WTC11 (cell line): ENCODE measurements at regions not wholly inside any gene's neighbourhood (a gene's known extent, or its start where the extent isn't known, plus 50 kb on each side); places are given as distances from the start of the nearest gene placed in this dataset.
"Not testable (repeated sequence)": the region's sequence is repeated elsewhere in the genome, so short reads cannot be mapped to it uniquely, and the experiment has no call there.

Experiments
- ATAC-seq: fragments of 200-7000 bp; cut with Tn5 transposase; 2 replicates; pipeline ENCODE4 v1.10.0; 2021; ENCODE audit warnings: mild to moderate bottlenecking, moderate library complexity
- CTCF ChIA-PET: fragments of 300-600 bp; sonication (Branson Sonifier 250); formaldehyde crosslinking; loops from one replicate; lab custom pipeline; 2021; ENCODE audit warnings: antibody characterized with exemption; lab: Charles Lee
- POLR2A ChIA-PET: fragments of 350-600 bp; sonication (Branson Sonifier 250); formaldehyde crosslinking; loops from one replicate; lab custom pipeline; 2021; ENCODE audit warnings: antibody characterized with exemption; lab: Charles Lee
- DNase-seq: peaks from one replicate; pipeline ENCODE4 v3.0.0; 2021; ENCODE audit warnings: low spot score
- H3K27ac Mint-ChIP-seq: 2 replicates; pipeline ENCODE4 v1.8.0; 2021; ENCODE audit warnings: mixed read lengths
- H3K27me3 Mint-ChIP-seq: 2 replicates; pipeline ENCODE4 v1.8.0; 2021; ENCODE audit warnings: low read depth, mild to moderate bottlenecking, moderate library complexity, mixed read lengths
- H3K36me3 Mint-ChIP-seq: 2 replicates; pipeline ENCODE4 v1.8.0; 2021; ENCODE audit warnings: mixed read lengths
- H3K4me1 Mint-ChIP-seq: 2 replicates; pipeline ENCODE4 v1.8.0; 2022; ENCODE audit warnings: mixed read lengths
- H3K4me3 Mint-ChIP-seq: 2 replicates; pipeline ENCODE4 v1.8.0; 2021; ENCODE audit warnings: mild to moderate bottlenecking, moderate library complexity, mixed read lengths
- H3K9me3 Mint-ChIP-seq: 2 replicates; pipeline ENCODE4 v1.8.0; 2021; ENCODE audit warnings: mixed read lengths
- ATF1 ChIP-seq: sonication (generic); formaldehyde crosslinking; IDR thresholded peaks from 2 replicates; pipeline ENCODE4 v1.8.1; 2023; ENCODE audit warnings: mild to moderate bottlenecking, moderate library complexity, missing genetic modification reagents
- CDX4 ChIP-seq: fragments of 250-450 bp; sonication (Bioruptor Pico); IDR thresholded peaks from 2 replicates; pipeline ENCODE4 v1.9.0; 2021; ENCODE audit warnings: moderate library complexity, mild to moderate bottlenecking, inconsistent platforms, borderline replicate concordance
- E2F1 ChIP-seq: sonication (generic); formaldehyde crosslinking; IDR thresholded peaks from 2 replicates; pipeline ENCODE4 v1.8.0; 2022; ENCODE audit warnings: mild to moderate bottlenecking, missing genetic modification reagents
- ELF4 ChIP-seq: sonication (generic); formaldehyde crosslinking; IDR thresholded peaks from 2 replicates; pipeline ENCODE4 v1.8.1; 2022; ENCODE audit warnings: low read depth, mild to moderate bottlenecking, moderate library complexity, missing genetic modification reagents
- EMX1 ChIP-seq: fragments of 250-450 bp; sonication (Bioruptor Pico); IDR thresholded peaks from 2 replicates; pipeline ENCODE4 v1.8.0; 2021; ENCODE audit warnings: mild to moderate bottlenecking
- ERG ChIP-seq: fragments of 250-450 bp; sonication (Bioruptor Pico); IDR thresholded peaks from 2 replicates; pipeline ENCODE4 v1.8.0; 2021; ENCODE audit warnings: mild to moderate bottlenecking
- FOXK1 ChIP-seq: sonication (generic); formaldehyde crosslinking; IDR thresholded peaks from 2 replicates; pipeline ENCODE4 v1.8.0; 2022; ENCODE audit warnings: mild to moderate bottlenecking, moderate library complexity, missing genetic modification reagents
- GTF2I ChIP-seq: fragments of 250-450 bp; sonication (Bioruptor Pico); conservative IDR thresholded peaks from 2 replicates; pipeline ENCODE4 v1.4.0; 2021; ENCODE audit warnings: mild to moderate bottlenecking
- HMGA2 ChIP-seq: fragments of 250-450 bp; sonication (Bioruptor Pico); IDR thresholded peaks from 2 replicates; pipeline ENCODE4 v1.4.0; 2021; ENCODE audit warnings: mild to moderate bottlenecking, moderate library complexity
- HMGXB4 ChIP-seq: sonication (generic); formaldehyde crosslinking; IDR thresholded peaks from 2 replicates; pipeline ENCODE4 v1.8.1; 2023; ENCODE audit warnings: mild to moderate bottlenecking, moderate library complexity, missing genetic modification reagents
- IRF2 ChIP-seq: sonication (generic); formaldehyde crosslinking; IDR thresholded peaks from 2 replicates; pipeline ENCODE4 v1.8.0; 2022; ENCODE audit warnings: low read depth, missing genetic modification reagents, borderline replicate concordance
- MAX ChIP-seq: sonication (generic); formaldehyde crosslinking; IDR thresholded peaks from 2 replicates; pipeline ENCODE4 v1.8.0; 2022; ENCODE audit warnings: mild to moderate bottlenecking, missing genetic modification reagents
- MXD4 ChIP-seq: fragments of 250-450 bp; sonication (Bioruptor Pico); IDR thresholded peaks from 2 replicates; pipeline ENCODE4 v1.8.0; 2021; ENCODE audit warnings: mild to moderate bottlenecking, moderate library complexity, borderline replicate concordance
- NFE2L1 ChIP-seq: sonication (generic); formaldehyde crosslinking; IDR thresholded peaks from 2 replicates; pipeline ENCODE4 v1.8.1; 2023; ENCODE audit warnings: missing genetic modification reagents
- NR1H2 ChIP-seq: sonication (generic); formaldehyde crosslinking; IDR thresholded peaks from 2 replicates; pipeline ENCODE4 v1.9.0; 2021; ENCODE audit warnings: mild to moderate bottlenecking, moderate library complexity, missing genetic modification reagents
- RORB ChIP-seq: fragments of 250-450 bp; sonication (Bioruptor Pico); IDR thresholded peaks from 2 replicates; pipeline ENCODE4 v1.9.0; 2021; ENCODE audit warnings: mild to moderate bottlenecking
- SP1 ChIP-seq: sonication (generic); formaldehyde crosslinking; conservative IDR thresholded peaks from 2 replicates; pipeline ENCODE4 v1.8.1; 2022; ENCODE audit warnings: missing genetic modification reagents
- ZNF396 ChIP-seq: fragments of 250-450 bp; sonication (Bioruptor Pico); IDR thresholded peaks from 2 replicates; pipeline ENCODE4 v1.8.0; 2021; ENCODE audit warnings: mild to moderate bottlenecking, moderate library complexity, borderline replicate concordance
- ZNF423 ChIP-seq: fragments of 250-450 bp; sonication (Bioruptor Pico); IDR thresholded peaks from 2 replicates; pipeline ENCODE4 v2.1.2; 2022; ENCODE audit warnings: mild to moderate bottlenecking, moderate library complexity
- ZSCAN18 ChIP-seq: fragments of 250-450 bp; sonication (Bioruptor Pico); IDR thresholded peaks from 2 replicates; pipeline ENCODE4 v2.1.2; 2022; ENCODE audit warnings: mild to moderate bottlenecking, moderate library complexity

- TF ChIP-seq ZSCAN18 (CRISPR knock-in tag), result no peak
- no peak for TF ChIP-seq ERG
- TF ChIP-seq ATF1 (CRISPR knock-in tag), result no peak
- no peak for TF ChIP-seq NFE2L1 (CRISPR knock-in tag)
Measured at GRCh38 chr3:43844757-43845156, 154.0 kb downstream of the ABHD5 start (continued).

GRCh38 chr3:43845553-43845952 is 154.8 kb downstream of the ABHD5 start:
- H3K36me3 Mint-ChIP-seq, H3K27ac Mint-ChIP-seq, DNase-seq, H3K4me1 Mint-ChIP-seq, H3K4me3 Mint-ChIP-seq, H3K27me3 Mint-ChIP-seq, POLR2A ChIA-PET, ATAC-seq: not testable (repeated sequence)
- H3K9me3 Mint-ChIP-seq, result peaks cover 40% of the 10 kb centered on the region
- CTCF ChIA-PET, result interaction anchor here (1.4 kb wide), 1 partner anchor 10 kb away, joined by 4 read pairs; no protein-coding TSS in a partner anchor

- Mint-ChIP-seq H3K36me3 (no peaks in the 10 kb centered on the region), H3K4me1 (peaks cover 19% of the 10 kb centered on the region), H3K27ac (no peak overlapping the region), H3K9me3 (peaks cover 19% of the 10 kb centered on the region), H3K4me3 (no peak overlapping the region), H3K27me3 (peaks cover 4% of the 10 kb centered on the region; the same call in 1 of the 2 replicates)
- CTCF ChIA-PET, result interaction anchor here (0.7 to 1.0 kb wide), 3 partner anchors 13 to 347 kb away, joined by 3 to 4 read pairs (median 3); no protein-coding TSS in a partner anchor
- TF ChIP-seq ZSCAN18 (CRISPR knock-in tag), result no peak
- TF ChIP-seq ZNF396 (CRISPR knock-in tag), result no peak
- no peak for TF ChIP-seq IRF2 (CRISPR knock-in tag)
- no peak for TF ChIP-seq HMGXB4
- TF ChIP-seq ELF4 (CRISPR knock-in tag), result no peak
- TF ChIP-seq SP1, result no peak
- TF ChIP-seq RORB (CRISPR knock-in tag), result no peak
- no peak for TF ChIP-seq HMGA2
- TF ChIP-seq MAX (CRISPR knock-in tag), result no peak
- no peak for TF ChIP-seq ZNF423 (CRISPR knock-in tag)
- no peak for TF ChIP-seq FOXK1 (CRISPR knock-in tag)
- TF ChIP-seq EMX1 (CRISPR knock-in tag), result no peak
- TF ChIP-seq GTF2I (CRISPR knock-in tag), result no peak
- TF ChIP-seq MXD4 (CRISPR knock-in tag), result no peak
- no peak for TF ChIP-seq NR1H2 (CRISPR knock-in tag)
- TF ChIP-seq E2F1 (CRISPR knock-in tag), result no peak
- no peak for TF ChIP-seq CDX4 (CRISPR knock-in tag)
- TF ChIP-seq ATF1 (CRISPR knock-in tag), result no peak
- POLR2A ChIA-PET, result no interaction called here
- ATAC-seq (no peak), DNase-seq (no peak)
Measured at GRCh38 chr3:43852066-43852465, 161.3 kb downstream of the ABHD5 start.
